ES-I3 (cell line): ENCODE measurements at regions not wholly inside any gene's neighbourhood (a gene's known extent, or its start where the extent isn't known, plus 50 kb on each side); places are given as distances from the start of the nearest gene placed in this dataset.

ENCODE experiments used
- H3K36me3 ChIP-seq: 2 replicates; pipeline ENCODE4 v1.6.1; 2013; ENCODE audit warnings: mild to moderate bottlenecking, low read length, control low read depth, moderate library complexity; ENCODE audit not compliant: insufficient read depth
- H3K4me1 ChIP-seq: 2 replicates; pipeline ENCODE4 v1.6.1; 2013; ENCODE audit warnings: mild to moderate bottlenecking, control low read depth, low read length; ENCODE audit not compliant: insufficient read depth
- H3K9ac ChIP-seq: 2 replicates; pipeline ENCODE4 v1.6.1; 2013; ENCODE audit warnings: low read depth, mild to moderate bottlenecking, low read length, moderate library complexity
- H3K9me3 ChIP-seq: 2 replicates; pipeline ENCODE4 v1.6.1; 2013; ENCODE audit warnings: mild to moderate bottlenecking, low read length, moderate library complexity; ENCODE audit not compliant: control insufficient read depth, insufficient read depth

DNA sequence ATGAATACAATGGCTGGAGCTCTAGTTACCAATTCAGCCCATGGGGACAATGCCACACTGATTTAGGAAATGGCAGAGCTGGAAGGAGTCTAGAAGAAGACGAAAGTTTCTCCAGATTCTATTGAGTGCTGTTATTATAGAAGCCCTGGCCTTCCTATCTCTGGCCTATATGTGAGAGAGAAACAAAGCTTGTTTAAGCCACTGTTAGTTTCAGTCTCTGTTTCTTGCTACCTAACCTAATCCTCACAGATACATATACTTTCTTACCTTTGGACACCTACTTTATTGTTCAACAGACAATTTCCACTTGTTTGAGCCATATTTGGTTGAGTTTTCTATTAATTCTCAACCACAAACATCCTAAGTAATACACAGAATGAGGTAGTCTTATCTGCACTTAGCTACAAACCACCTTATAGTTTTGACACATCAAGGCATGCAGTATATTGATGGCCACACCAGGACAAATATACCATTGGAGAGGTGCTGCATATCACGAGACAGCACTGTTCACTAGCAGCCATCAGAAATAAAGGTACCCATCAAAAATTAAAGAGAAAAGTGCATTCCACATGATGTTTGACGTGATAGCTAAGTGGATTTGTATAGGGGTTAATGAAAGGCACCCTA lies 190.2 kb downstream of the SMIM20 start:
- H3K36me3 ChIP-seq: no peaks in the 10 kb centered on the region
- no peak overlapping the region for H3K9ac ChIP-seq
- H3K9me3 ChIP-seq: 0 out of 2 replicates have a peak, but pooled peaks cover 2% of the 10 kb centered on the region
- no peaks in the 10 kb centered on the region for H3K4me1 ChIP-seq

DNA sequence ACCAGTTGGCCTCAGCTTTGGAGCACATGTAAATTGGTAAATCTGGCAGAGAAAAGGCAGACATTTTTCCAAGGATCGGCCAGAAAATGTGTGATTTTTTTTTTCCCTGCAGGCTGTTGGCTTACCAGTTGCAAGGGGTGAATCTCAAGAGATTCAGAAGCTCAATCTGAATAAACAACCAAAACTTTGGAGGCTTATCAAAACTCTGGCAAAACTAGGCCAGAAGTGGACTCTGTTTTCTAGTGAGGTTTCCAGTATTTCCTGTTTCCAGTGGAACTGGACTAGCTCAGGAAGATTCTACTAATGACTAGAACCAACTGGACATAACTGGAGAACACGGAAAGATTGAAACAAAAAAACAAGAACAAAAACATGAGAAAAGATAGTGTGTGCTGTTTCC lies 191.3 kb downstream of the SMIM20 start:
- Histone ChIP-seq H3K9ac (no peak overlapping the region), H3K9me3 (0 out of 2 replicates have a peak, but pooled peaks cover 2% of the 10 kb centered on the region), H3K36me3 (no peaks in the 10 kb centered on the region), H3K4me1 (no peaks in the 10 kb centered on the region)

DNA sequence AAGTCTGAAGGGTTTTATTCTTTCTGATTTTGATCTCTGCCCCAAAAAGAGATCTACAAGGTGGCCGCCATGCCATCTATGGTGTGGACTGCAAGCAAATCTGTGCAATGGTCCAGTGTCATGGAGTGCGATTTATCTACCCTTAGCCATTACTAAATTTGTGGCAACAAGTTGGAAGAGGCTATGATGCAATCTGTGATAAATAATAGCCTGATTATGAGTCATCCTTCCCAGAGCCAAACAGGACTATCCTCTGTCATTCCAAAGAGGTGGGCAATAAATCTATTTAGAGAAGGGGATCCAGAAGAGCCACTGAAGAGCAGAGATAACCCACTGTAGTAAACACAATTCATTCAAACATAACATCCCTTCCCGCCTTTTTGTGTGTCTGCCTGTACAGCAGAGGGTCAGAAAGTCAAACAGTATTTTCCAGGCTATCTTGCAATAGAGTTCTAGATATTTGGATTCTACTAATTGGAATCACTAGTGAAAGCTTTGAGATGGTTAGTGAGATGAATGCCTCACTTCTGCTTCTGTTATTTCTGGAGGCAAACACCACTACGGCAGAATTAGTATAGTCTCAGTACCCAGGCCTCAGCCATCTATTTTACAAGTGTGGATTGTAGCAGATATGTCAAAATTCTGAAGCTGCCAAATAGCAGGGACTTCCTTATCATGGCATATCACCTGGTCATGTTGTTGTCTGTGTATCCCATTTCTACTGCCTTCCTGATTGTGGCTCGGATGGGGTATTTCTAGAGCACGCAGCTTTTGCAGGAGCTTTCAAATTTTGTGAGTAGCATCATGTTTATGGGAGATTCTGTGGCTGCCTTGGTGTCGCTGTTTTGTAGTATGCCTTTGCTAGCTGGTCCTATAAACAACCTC lies 192.0 kb downstream of the SMIM20 start:
- Histone ChIP-seq H3K9me3 (no peaks in the 10 kb centered on the region; the same call in 1 of the 2 replicates), H3K36me3 (no peaks in the 10 kb centered on the region), H3K4me1 (no peaks in the 10 kb centered on the region), H3K9ac (no peak overlapping the region)

DNA sequence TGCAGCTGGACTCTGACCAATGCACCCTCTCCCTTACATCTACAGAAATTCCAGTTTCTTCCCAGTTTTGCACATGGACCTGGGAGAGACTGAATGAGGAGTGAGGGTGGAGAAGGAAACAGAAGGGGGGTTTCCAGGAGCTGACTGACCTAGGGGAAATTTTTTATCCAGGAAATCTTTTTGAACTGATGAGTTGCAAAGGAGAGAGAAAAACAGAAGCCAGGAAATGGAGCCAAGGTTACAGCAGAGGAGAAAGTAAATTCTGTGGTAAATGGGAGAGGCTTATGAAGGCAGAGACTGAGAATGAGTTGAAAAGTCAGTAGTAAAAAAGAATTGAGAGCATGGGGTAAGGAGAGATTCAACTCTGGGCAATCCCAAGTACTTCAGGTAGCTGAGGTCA lies 192.8 kb downstream of the SMIM20 start:
- Histone ChIP-seq H3K9ac (no peak overlapping the region), H3K9me3 (no peaks in the 10 kb centered on the region; the same call in 1 of the 2 replicates), H3K4me1 (no peaks in the 10 kb centered on the region), H3K36me3 (no peaks in the 10 kb centered on the region)

DNA sequence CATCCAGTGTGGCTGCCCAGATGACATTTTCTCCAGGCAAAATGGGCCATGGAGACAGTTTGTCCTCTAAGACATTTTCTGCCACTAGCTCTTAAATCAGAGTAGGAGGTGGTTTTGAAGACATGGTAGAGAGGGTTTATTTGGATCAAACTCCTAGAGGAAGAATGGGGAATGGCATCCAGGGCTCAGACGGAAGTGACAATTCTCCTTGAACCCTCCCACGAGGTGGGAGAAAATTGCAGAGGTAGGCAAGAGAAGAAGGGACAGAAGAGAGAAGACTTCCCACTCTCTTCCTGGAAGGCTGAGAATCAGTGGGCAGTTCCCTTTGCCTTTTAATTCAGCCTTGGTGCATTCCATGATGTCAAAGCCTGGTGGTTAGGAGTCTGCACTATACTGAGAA lies 194.0 kb downstream of the SMIM20 start:
- H3K4me1 ChIP-seq: no peaks in the 10 kb centered on the region
- H3K36me3 ChIP-seq: no peaks in the 10 kb centered on the region
- H3K9ac ChIP-seq: no peak overlapping the region
- H3K9me3 ChIP-seq: peaks cover 2% of the 10 kb centered on the region

DNA sequence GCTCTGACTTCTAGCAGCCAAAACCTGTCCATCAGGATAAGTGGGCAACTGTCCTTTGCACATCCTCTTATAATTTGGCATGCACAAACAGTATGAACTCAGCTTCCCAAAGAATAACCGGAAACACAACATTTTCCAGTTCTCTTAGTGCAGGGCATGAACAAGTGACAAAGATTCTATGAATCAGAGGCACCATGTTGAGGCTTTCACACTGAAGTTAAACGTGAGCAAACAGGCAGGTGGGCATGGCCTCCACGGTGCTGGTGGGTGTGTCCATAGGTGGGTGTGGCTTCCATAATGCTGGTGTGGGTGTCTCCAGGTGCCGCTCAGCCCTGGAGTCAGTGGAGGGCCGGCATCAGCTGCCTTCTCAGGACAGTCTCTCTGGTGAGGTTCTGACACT lies 196.5 kb downstream of the SMIM20 start:
- Histone ChIP-seq H3K4me1 (no peaks in the 10 kb centered on the region), H3K9ac (no peak overlapping the region), H3K36me3 (no peaks in the 10 kb centered on the region), H3K9me3 (peaks cover 5% of the 10 kb centered on the region)

DNA sequence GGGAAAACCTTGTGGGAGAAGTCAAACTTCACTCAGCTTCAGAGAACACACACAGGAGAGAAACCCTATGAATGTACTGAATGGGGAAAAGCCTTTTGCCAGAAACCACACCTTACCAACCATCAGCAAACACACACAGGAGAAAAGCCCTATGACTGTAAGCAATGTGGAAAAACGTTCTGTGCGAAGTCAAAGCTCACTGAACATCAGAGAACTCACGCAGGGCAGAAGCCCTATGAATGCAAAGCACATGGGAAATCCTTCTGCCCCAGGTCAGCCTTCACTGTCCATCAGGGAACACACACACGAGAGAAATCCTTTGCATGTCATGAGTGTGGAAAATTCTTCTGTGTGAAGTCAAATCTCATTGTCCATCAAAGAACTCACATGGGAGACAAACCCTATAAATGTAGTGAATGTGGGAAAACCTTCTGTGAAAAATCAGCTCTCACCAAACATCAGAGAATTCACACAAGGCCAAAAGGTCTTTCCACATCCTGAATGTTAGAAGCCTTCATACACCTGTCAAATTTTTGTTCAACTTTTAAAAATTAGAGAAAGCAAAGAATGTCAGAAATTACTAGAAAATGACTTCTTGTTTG lies 199.4 kb downstream of the SMIM20 start:
- H3K9me3 ChIP-seq: peaks cover 5% of the 10 kb centered on the region
- no peaks in the 10 kb centered on the region for H3K4me1 ChIP-seq
- H3K9ac ChIP-seq: no peak overlapping the region
- H3K36me3 ChIP-seq: no peaks in the 10 kb centered on the region

DNA sequence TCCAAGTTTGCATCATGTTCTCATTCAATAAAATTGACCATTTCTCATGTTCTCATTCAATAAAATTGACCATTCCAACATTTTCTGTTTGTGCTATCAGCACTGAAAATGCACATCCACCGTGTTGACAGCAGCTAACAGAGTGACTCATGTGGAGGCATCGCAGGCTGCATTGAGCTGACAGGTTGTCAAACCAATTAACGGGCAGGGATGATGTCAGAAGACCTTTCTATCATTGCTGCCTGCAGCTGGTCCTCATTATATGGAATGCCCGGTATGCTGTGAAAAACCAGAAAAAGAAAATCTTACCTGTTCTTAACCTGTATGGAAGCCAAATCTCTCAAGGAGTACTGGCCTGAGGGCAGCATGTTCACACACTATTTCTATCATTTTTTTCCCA lies 202.0 kb downstream of the SMIM20 start:
- H3K36me3 ChIP-seq: no peaks in the 10 kb centered on the region
- peaks cover 5% of the 10 kb centered on the region for H3K9me3 ChIP-seq
- H3K9ac ChIP-seq: no peak overlapping the region
- H3K4me1 ChIP-seq: no peaks in the 10 kb centered on the region

DNA sequence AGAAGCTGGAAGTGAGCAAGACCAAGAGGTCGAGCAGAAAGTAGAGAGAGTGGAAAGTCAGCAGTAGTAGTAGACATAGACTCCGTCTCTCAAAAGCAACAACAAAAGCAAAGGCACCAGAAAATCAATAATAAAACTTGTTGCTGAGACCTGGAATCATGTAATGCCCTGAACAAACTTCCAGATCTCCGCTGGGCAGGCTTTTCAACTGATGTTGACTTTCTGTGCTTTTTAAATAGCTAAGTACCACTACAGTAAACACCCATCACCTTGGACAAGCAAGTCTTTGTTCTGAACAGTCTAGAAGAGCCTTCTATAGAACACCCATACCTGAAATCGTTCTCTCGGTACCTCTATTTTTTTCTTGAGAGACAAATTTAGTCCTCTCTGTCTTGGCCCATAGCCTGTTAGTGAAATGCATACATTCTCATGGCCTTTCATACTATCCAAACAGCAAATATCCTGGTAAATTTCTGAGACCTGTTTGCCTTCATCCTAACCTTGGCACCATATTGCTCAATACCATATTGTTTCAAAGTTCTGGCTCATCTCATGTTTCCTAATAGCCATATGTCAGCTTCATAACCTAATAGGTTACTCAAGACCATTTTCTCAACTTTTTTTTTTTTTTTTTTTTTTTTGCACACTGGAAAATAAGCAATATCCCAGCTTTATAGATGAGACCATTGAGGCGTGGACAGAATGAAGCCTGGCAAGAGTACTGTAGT lies 200.6 kb upstream of the RBPJ start:
- no peaks in the 10 kb centered on the region for H3K36me3 ChIP-seq
- H3K9me3 ChIP-seq: no peaks in the 10 kb centered on the region
- H3K9ac ChIP-seq: no peak overlapping the region
- H3K4me1 ChIP-seq: no peaks in the 10 kb centered on the region

DNA sequence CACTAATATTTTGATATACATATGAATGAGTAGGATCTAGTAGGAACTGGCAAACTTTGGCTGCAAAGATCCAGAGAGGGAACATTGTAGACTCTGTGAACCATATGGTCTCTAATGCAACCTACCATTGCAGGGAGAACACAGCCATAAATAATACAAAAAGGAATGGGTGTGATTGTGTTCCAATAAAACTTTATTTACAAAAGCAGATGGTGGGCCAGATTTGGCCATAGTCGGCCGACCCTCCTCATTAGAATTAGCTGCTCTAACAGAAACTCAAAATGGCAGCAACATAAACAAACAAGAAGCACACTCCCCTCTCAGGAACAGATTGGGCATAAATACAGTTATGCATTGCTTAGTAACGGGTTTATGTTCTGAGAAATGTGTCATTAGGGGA lies 198.1 kb upstream of the RBPJ start:
- no peak overlapping the region for H3K9ac ChIP-seq
- H3K4me1 ChIP-seq: no peaks in the 10 kb centered on the region
- H3K9me3 ChIP-seq: no peaks in the 10 kb centered on the region
- H3K36me3 ChIP-seq: no peaks in the 10 kb centered on the region

DNA sequence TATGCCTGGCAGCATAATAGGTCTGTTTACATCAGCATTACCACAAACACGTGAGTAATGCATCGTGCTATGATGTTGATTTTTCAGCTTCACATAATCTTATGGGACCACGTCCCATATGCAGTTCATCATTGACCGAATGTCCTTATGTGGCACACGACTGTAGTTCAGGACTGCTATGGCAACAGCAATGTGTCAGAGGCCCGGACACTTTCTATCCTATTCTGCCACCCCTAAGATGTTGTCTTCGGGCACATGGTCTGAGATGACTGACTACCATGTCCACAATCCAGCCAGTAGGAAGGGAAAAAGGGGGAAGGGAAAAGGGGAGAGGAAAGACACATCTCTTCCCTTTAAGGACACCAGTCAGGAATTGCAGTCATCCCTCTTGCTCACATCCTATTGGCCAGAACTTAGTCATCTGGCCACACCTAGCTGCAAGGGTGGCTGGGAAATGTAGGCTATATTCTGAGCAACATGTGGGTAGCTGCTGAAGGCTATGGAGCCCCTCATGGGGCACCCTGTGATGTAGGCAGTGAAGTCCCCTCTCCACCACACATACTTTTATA lies 196.0 kb upstream of the RBPJ start:
- no peak overlapping the region for H3K9ac ChIP-seq
- H3K9me3 ChIP-seq: no peaks in the 10 kb centered on the region
- H3K4me1 ChIP-seq: no peaks in the 10 kb centered on the region
- H3K36me3 ChIP-seq: no peaks in the 10 kb centered on the region

DNA sequence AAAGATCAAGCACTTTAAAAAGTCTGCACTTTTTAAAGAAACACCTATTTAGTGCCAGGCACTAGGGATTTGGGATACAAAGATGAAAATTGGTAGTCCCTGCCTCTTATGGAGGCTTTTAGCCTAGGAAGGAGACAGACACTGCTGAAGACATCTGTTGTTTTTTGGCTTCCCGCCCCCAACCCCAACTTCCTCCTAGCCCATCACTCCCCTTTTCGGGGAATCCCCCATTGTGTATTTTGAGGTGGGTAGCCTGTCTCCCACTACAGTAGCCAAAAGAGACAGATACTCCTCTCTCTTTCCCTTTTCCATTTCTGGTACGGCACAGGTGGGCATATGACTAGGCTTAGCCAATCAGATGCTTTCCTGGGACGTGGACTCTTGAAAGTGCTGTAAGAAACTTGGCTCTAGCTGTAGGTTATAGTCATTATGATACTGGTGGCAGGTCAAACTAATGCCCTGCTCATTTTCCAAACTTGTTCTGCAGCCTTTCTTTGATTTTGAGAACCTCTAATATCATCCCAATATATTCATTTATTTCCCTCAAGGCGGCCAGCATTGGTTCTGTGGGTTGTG lies 194.6 kb upstream of the RBPJ start:
- Histone ChIP-seq H3K9ac (no peak overlapping the region), H3K36me3 (no peaks in the 10 kb centered on the region), H3K9me3 (no peaks in the 10 kb centered on the region)

DNA sequence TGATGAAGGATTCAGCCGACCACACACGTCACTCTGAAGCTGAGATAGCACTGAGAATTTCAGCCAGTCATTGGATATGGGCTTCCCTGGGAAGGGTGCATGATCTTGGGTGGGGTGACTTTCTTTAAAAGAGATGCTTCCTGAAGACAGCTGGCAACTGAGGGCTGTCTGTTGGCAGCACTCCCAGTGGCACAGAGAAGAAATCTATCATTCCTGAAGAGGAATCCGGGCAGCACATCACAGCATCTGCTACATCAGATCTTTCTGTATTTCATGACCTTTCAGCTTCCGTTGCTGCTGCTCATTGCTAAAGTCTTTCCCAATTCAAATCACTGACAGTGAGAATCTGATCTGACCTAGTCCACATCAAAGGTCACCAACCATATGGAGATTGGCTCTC lies 193.8 kb upstream of the RBPJ start:
- Histone ChIP-seq H3K4me1 (no peaks in the 10 kb centered on the region), H3K9ac (no peak overlapping the region), H3K9me3 (no peaks in the 10 kb centered on the region), H3K36me3 (no peaks in the 10 kb centered on the region)

More for the DNA sequence above, 194.6 kb upstream of the RBPJ start:
- no peaks in the 10 kb centered on the region for H3K4me1 ChIP-seq

DNA sequence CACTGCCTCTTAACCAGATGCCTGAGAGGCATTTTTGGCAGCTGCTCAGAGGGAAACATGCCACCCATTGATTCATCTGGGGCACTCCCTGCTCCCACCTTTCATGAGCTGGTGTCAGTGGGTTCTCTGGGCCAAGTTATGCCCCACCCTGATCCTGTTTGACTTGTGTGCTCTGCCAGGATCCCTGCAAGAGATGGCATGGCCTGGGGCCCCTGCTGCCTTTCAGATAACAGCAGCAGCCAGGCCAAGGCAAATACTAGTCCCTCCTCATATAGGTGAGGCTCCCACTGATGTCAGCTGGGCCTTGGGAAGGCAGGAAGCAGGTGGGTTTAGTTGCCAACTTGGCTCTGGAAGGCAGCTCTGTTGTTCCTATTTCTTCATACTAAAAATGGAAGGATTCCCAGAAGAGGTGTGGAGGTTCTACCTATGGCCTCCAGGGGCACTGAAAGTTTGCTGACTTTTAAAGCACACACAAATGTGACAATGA lies 192.9 kb upstream of the RBPJ start:
- no peaks in the 10 kb centered on the region for H3K4me1 ChIP-seq
- H3K9me3 ChIP-seq: no peaks in the 10 kb centered on the region
- H3K36me3 ChIP-seq: no peaks in the 10 kb centered on the region
- H3K9ac ChIP-seq: no peak overlapping the region
